Mesendoderm (in vitro differentiated cells): ENCODE measurements at regions not wholly inside any gene's neighbourhood (a gene's known extent, or its start where the extent isn't known, plus 50 kb on each side); places are given as distances from the start of the nearest gene placed in this dataset.
A peak's percentile ranks its signal among the peaks of the same experiment; 100 is the strongest.

Source experiments
- DNase-seq: peaks from one replicate; pipeline ENCODE4 v3.0.0; 2013
- H2AK5ac ChIP-seq: 2 replicates; pipeline ENCODE4 v1.6.1; 2013; ENCODE audit warnings: low read length, inconsistent platforms
- H2BK120ac ChIP-seq: 2 replicates; pipeline ENCODE4 v1.6.1; 2013; ENCODE audit warnings: low read depth, mild to moderate bottlenecking, low read length, moderate library complexity, mixed read lengths
- H2BK15ac ChIP-seq: replicated peaks from 2 replicates; pipeline ENCODE4 v1.6.1; 2013; ENCODE audit warnings: low read depth, mild to moderate bottlenecking, moderate library complexity
- H2BK5ac ChIP-seq: 2 replicates; pipeline ENCODE4 v1.6.1; 2013; ENCODE audit warnings: low read length, inconsistent platforms
- H3K18ac ChIP-seq: 2 replicates; pipeline ENCODE4 v1.6.1; 2013; ENCODE audit warnings: mild to moderate bottlenecking, low read length, mixed read lengths
- H3K23ac ChIP-seq: one replicate; pipeline ENCODE4 v1.6.1; 2013; ENCODE audit warnings: low read length
- H3K27ac ChIP-seq: 2 replicates; pipeline ENCODE4 v1.5.1; 2013; ENCODE audit warnings: low read depth, mild to moderate bottlenecking, inconsistent platforms, low read length, moderate library complexity
- H3K27me3 ChIP-seq: 2 replicates; pipeline ENCODE4 v1.6.1; 2013; ENCODE audit warnings: low read length, control low read depth, mild to moderate bottlenecking, inconsistent platforms; ENCODE audit not compliant: insufficient read depth, poor library complexity
- H3K36me3 ChIP-seq: 2 replicates; pipeline ENCODE4 v1.6.1; 2013; ENCODE audit warnings: low read length, inconsistent platforms; ENCODE audit not compliant: control insufficient read depth, insufficient read depth
- H3K4ac ChIP-seq: one replicate; pipeline ENCODE4 v1.6.1; 2013; ENCODE audit warnings: low read depth, mild to moderate bottlenecking, low read length, moderate library complexity
- H3K4me1 ChIP-seq: 2 replicates; pipeline ENCODE4 v1.6.1; 2013; ENCODE audit warnings: low read depth, low read length, inconsistent platforms; ENCODE audit not compliant: control insufficient read depth
- H3K4me2 ChIP-seq: 2 replicates; pipeline ENCODE4 v1.6.1; 2013; ENCODE audit warnings: low read length
- H3K4me3 ChIP-seq: 2 replicates; pipeline ENCODE4 v1.5.1; 2013; ENCODE audit warnings: mild to moderate bottlenecking, low read length
- H3K56ac ChIP-seq: one replicate; pipeline ENCODE4 v1.6.1; 2013; ENCODE audit warnings: low read length
- H3K79me1 ChIP-seq: 2 replicates; pipeline ENCODE4 v1.6.1; 2013; ENCODE audit warnings: low read length, inconsistent platforms
- H3K79me2 ChIP-seq: 2 replicates; pipeline ENCODE4 v1.6.1; 2013; ENCODE audit warnings: mild to moderate bottlenecking, low read length; ENCODE audit not compliant: control insufficient read depth, insufficient read depth
- H3K9ac ChIP-seq: 2 replicates; pipeline ENCODE4 v1.6.1; 2013; ENCODE audit warnings: low read length, inconsistent platforms
- H4K5ac ChIP-seq: one replicate; pipeline ENCODE4 v1.6.1; 2013; ENCODE audit warnings: low read length
- H4K8ac ChIP-seq: one replicate; pipeline ENCODE4 v1.6.1; 2013; ENCODE audit warnings: low read depth, mild to moderate bottlenecking, control low read depth, low read length, moderate library complexity
- WGBS: extraction: QIAGEN DNeasy Blood & Tissue Kit; methylation state at CpG from one replicate; pipeline ENCODE4 v1.1.7; 2013; ENCODE audit warnings: low lambda C conversion rate, missing lambda C conversion rate; ENCODE audit not compliant: insufficient coverage; ENCODE audit errors: extremely low coverage; 5-methylcytosine and 5-hydroxymethylcytosine counted together

DNA sequence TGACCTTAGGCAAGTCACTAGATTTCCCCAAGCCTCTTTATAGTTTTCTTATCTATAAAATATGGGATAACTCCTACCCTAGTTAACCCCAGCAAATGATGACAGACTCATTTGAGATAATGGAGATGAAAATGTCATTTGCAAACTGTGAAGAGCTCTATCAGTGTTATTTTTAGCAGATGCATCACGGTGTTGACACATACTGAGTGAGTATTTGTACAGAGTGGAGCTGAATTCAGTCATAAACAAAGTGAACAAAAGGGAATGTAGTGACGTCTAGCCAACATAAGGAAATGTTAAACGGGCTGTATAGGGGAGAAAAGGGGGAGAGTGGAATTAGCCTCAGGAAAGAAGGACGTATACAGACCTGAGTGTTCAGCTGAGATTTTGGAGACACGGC, 75.9 kb downstream of the NMUR2 start:
- no peak overlapping the region for H3K27ac ChIP-seq
- H3K4ac ChIP-seq: no peak overlapping the region
- peak overlapping the region; percentile 31 for H3K56ac ChIP-seq
- no peaks in the 10 kb centered on the region for H3K36me3 ChIP-seq
- no peak overlapping the region for H3K18ac ChIP-seq
- H4K8ac ChIP-seq: no peak overlapping the region
- no peak overlapping the region for H2AK5ac ChIP-seq
- no peak overlapping the region for H3K9ac ChIP-seq
- no peaks in the 10 kb centered on the region for H3K79me1 ChIP-seq
- no peak overlapping the region for H3K4me3 ChIP-seq
- H2BK5ac ChIP-seq: no peak overlapping the region
- H3K4me1 ChIP-seq: no peaks in the 10 kb centered on the region
- WGBS: no CpG with 5 or more reads among the region's 5 CpGs
- H3K27me3 ChIP-seq: peaks cover 1% of the 10 kb centered on the region
- no peak overlapping the region for H3K4me2 ChIP-seq
- no peak overlapping the region for H2BK120ac ChIP-seq
- H3K23ac ChIP-seq: no peak overlapping the region
- H2BK15ac ChIP-seq: no peak overlapping the region
- DNase-seq: no peak
- no peak overlapping the region for H4K5ac ChIP-seq
- H3K79me2 ChIP-seq: no peaks in the 10 kb centered on the region

DNA sequence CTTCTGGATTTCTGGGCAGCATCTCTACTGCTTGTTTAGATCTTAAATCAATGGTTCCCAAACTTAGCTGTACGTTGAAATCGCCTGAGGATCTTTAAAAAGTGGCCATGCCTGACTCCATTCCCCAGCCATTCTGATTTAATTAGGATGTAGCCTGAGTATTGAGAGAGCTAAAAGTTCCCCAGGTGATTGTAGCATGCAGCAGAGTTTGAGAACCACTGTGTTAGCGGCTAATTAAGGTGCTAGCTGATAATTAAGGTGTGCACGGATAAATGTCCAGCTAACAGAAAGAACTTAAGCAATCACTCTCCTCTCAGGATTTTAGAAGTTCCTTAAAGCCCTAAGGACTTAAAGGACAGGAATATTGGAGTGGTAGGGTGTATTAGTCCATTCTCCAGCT, 89.1 kb downstream of the NMUR2 start:
- WGBS: no CpG with 5 or more reads among the region's 4 CpGs

DNA sequence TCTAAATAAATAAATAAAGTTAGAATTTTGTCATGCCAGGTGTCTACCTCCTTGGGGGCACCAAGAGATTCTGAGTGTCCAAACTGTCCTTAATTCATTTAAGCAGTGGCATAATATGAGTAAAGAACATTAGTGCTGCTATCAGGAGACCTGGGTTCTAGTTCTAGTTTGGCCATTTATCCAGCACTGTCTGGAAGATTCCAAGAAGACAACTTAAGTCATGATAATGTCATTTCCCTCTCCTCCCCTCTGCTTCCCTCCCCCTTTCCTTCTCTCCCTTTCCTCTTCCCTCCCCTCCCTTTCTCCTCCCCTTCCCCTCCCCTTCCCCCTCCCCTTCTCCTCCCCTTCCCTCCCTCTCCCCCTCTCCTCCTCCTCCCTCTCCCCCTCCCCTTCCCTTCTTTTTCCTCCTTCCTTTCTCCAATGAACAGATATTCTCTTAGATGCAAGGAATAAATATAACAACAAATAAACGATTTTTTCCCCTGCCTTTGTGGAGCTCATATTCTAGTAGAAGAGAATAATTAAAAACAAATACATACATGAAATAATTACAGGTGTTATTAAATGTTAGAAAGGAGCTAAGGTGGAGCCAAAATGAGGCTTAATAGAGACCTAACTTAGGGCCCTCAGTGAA, 90.8 kb downstream of the NMUR2 start:
- Histone ChIP-seq H3K27ac (no peak overlapping the region), H3K79me2 (no peaks in the 10 kb centered on the region), H3K79me1 (no peaks in the 10 kb centered on the region), H4K5ac (no peak overlapping the region), H2BK120ac (no peak overlapping the region), H2AK5ac (no peak overlapping the region), H3K23ac (no peak overlapping the region), H3K18ac (no peak overlapping the region), H3K9ac (no peak overlapping the region), H3K27me3 (no peaks in the 10 kb centered on the region), H3K36me3 (no peaks in the 10 kb centered on the region), H4K8ac (no peak overlapping the region), H3K4me1 (no peaks in the 10 kb centered on the region), H3K56ac (no peak overlapping the region), H3K4me2 (no peak overlapping the region), H2BK15ac (no peak overlapping the region), H3K4ac (no peak overlapping the region), H2BK5ac (no peak overlapping the region), H3K4me3 (no peak overlapping the region)
- no CpG with 5 or more reads among the region's 1 CpG for WGBS
- DNase-seq: no peak

More for the DNA sequence above, 89.1 kb downstream of the NMUR2 start:
- Histone ChIP-seq H3K4me1 (no peaks in the 10 kb centered on the region), H3K4me2 (no peak overlapping the region), H3K27ac (no peak overlapping the region), H3K4ac (no peak overlapping the region), H3K79me2 (no peaks in the 10 kb centered on the region), H2BK120ac (no peak overlapping the region), H4K8ac (no peak overlapping the region), H3K79me1 (no peaks in the 10 kb centered on the region), H3K18ac (no peak overlapping the region), H3K4me3 (no peak overlapping the region), H3K9ac (no peak overlapping the region), H3K36me3 (no peaks in the 10 kb centered on the region), H2AK5ac (no peak overlapping the region), H2BK15ac (no peak overlapping the region), H3K56ac (no peak overlapping the region), H2BK5ac (no peak overlapping the region), H3K27me3 (no peaks in the 10 kb centered on the region), H4K5ac (no peak overlapping the region), H3K23ac (no peak overlapping the region)
- DNase-seq: no peak

GRCh38 chr5:152309926-152310450, 95.1 kb downstream of the NMUR2 start:
- Histone ChIP-seq H3K27me3 (no peaks in the 10 kb centered on the region), H3K4me1 (no peaks in the 10 kb centered on the region), H4K5ac (no peak overlapping the region), H2BK15ac (no peak overlapping the region), H3K4me2 (no peak overlapping the region), H3K9ac (no peak overlapping the region), H3K18ac (no peak overlapping the region), H4K8ac (no peak overlapping the region), H3K36me3 (no peaks in the 10 kb centered on the region), H3K79me1 (no peaks in the 10 kb centered on the region), H2BK5ac (no peak overlapping the region), H2BK120ac (no peak overlapping the region), H3K56ac (peak overlapping the region; percentile 22), H2AK5ac (no peak overlapping the region), H3K79me2 (no peaks in the 10 kb centered on the region), H3K27ac (no peak overlapping the region), H3K4ac (no peak overlapping the region), H3K23ac (no peak overlapping the region), H3K4me3 (no peak overlapping the region)
- DNase-seq: peak; percentile 73
- WGBS: no CpG with 5 or more reads among the region's 2 CpGs

GRCh38 chr5:152306386-152306785, 98.7 kb downstream of the NMUR2 start:
- H3K79me1 ChIP-seq: no peaks in the 10 kb centered on the region
- no peaks in the 10 kb centered on the region for H3K4me1 ChIP-seq
- no CpG with 5 or more reads among the region's 2 CpGs for WGBS
- DNase-seq: peak; percentile 45
- H3K4me3 ChIP-seq: no peak overlapping the region
- no peak overlapping the region for H3K4me2 ChIP-seq
- peak overlapping the region; percentile 68 for H3K27ac ChIP-seq
- no peak overlapping the region for H3K4ac ChIP-seq
- no peaks in the 10 kb centered on the region for H3K36me3 ChIP-seq
- H3K56ac ChIP-seq: no peak overlapping the region
- H4K5ac ChIP-seq: no peak overlapping the region
- no peak overlapping the region for H2BK120ac ChIP-seq
- no peaks in the 10 kb centered on the region for H3K27me3 ChIP-seq
- no peak overlapping the region for H3K18ac ChIP-seq
- H2AK5ac ChIP-seq: no peak overlapping the region
- H3K23ac ChIP-seq: no peak overlapping the region
- H4K8ac ChIP-seq: no peak overlapping the region
- H2BK5ac ChIP-seq: no peak overlapping the region
- no peaks in the 10 kb centered on the region for H3K79me2 ChIP-seq
- no peak overlapping the region for H3K9ac ChIP-seq
- H2BK15ac ChIP-seq: no peak overlapping the region

DNA sequence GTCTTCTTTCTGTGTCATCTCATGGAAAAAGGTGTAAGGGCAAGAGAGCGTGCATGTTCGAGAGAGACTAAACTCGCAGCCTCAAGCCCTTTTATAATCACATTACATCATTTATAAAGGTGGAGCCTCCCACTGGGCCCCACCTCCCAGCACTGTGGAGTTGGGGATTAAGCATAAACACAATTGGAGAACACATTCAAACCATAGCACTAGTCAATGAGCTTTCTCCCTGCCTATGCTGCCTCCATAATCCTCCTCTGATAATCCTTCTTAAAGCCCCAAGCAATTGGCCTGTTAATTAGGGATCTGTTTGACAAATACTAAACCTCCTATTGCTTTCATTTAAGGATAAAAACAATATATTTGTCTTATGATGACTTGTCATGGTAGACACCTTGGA, 99.6 kb downstream of the NMUR2 start:
- no peak overlapping the region for H3K23ac ChIP-seq
- no peak overlapping the region for H3K18ac ChIP-seq
- H3K4me2 ChIP-seq: no peak overlapping the region
- no peaks in the 10 kb centered on the region for H3K36me3 ChIP-seq
- no peaks in the 10 kb centered on the region for H3K27me3 ChIP-seq
- H3K9ac ChIP-seq: no peak overlapping the region
- no peak overlapping the region for H3K27ac ChIP-seq
- H2BK120ac ChIP-seq: no peak overlapping the region
- no peak for DNase-seq
- no peak overlapping the region for H3K4ac ChIP-seq
- no peak overlapping the region for H3K56ac ChIP-seq
- no peaks in the 10 kb centered on the region for H3K79me2 ChIP-seq
- no peak overlapping the region for H2BK5ac ChIP-seq
- no peak overlapping the region for H2AK5ac ChIP-seq
- WGBS: no CpG with 5 or more reads among the region's 3 CpGs
- no peak overlapping the region for H4K8ac ChIP-seq
- no peak overlapping the region for H2BK15ac ChIP-seq
- no peak overlapping the region for H3K4me3 ChIP-seq
- H3K79me1 ChIP-seq: no peaks in the 10 kb centered on the region
- H4K5ac ChIP-seq: no peak overlapping the region
- H3K4me1 ChIP-seq: no peaks in the 10 kb centered on the region
